Stimulated activated CD4-positive, alpha-beta T cell treated with anti-CD3 and anti-CD28 coated beads, Interleukin-12 subunit alpha, Interleukin-12 subunit beta, amount 100 ng/mL, for 48 hours (primary cell): ENCODE measurements at regions not wholly inside any gene's neighbourhood (a gene's known extent, or its start where the extent isn't known, plus 50 kb on each side); places are given as distances from the start of the nearest gene placed in this dataset.
"Not testable (repeated sequence)": the region's sequence is repeated elsewhere in the genome, so short reads cannot be mapped to it uniquely, and the experiment has no call there.

Experiments
- DNase-seq, 3 donors: peaks; one replicate each; pipeline ENCODE4 v3.0.0-alpha.2; 2020; ENCODE audit warnings: low read depth in 2 of 3, low spot score in 1 of 3

DNA sequence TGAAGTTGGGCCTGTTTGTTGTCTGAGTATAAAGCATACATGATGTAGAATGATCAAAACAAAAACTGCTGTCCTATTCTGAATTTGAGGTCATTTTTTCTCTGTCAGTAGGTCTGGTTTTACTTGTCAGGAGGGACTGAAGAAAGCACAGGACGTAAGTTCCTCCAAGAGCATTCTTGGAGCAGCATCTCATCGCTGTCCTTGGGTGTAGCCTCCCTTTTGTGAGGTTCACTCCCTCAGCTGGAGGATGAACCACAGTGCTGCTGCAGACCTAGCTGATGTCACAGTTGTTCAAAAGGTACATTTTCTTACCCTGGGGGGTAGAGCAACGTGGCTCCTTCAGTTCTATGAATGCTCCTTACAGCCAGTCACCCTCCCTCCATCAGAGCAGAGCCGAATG lies 490.0 kb upstream of the TBL1XR1 start:
- DNase-seq = no peak

DNA sequence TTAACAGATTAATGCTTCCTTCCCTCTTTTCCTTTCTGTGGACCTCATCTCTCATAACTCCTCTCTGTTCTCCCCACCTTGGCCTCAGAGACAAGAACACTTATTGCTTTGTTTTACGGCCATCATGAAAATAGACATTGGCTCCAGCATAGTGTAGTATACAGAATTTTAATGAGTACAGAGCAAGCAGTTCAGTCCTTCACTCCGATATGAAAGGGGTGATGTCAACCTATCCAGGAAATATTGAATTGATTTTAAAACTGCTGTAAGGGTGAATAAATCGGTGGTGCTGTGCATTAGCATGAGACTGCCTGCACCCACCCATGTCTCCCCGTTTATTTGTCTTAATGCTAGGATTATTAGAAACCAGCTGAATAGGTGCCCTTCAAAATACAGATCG lies 490.9 kb upstream of the TBL1XR1 start:
- DNase-seq = no peak

DNA sequence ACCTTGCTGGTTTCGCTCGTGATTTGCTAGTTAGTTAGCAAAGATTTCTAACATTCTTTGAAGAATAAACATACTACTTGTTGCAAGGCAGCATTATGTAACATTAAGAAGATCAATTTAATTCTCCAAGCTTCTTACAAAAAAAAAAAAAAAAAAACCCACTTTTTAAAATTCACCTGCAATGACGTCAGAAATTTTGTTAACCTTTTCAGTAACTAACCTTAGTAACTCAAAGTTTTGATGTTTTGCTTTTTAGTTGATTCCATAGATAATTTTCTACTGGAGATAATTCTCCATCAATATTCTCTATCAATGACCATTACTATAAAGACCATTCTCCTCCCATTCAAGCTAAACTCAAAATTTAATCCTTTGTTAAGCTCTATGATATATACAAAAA lies 491.8 kb upstream of the TBL1XR1 start:
- DNase-seq = no peak

DNA sequence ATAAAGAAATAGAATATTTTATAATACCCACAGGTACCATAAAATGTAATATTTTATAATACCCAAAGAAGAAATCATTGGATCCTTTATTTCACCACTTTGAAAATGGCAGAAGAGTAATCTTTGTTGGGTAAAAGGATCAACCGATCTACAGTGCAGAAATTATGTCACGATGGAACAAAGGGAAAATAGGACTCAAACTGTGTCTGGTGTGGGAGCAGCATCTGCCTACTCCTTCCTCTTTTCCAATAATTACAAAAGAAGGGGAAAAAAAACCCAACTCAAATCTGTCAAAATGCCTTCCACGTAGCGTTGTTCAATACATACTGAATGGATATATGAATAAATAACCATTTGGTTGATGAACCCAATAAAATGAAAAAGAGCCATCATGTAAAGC lies 492.6 kb upstream of the TBL1XR1 start:
- DNase-seq = no peak

DNA sequence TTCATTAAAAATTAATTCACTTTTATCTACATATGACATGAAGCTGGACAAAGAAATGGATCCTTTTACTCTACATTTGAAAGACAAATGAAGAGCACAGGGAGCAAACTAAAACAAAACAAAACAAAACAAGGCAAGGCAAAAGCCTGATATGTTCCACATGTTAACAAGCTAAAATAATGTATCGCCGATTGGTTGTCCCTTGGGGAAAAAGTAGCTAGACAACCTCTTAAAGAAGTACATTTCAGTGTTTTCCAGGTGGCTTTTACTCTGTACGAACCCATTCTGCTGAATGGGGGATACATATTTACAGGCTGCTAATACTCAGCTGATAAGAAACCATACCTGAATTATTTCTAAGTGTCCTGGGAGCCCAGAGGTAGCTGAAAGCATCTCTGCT lies 493.0 kb upstream of the TBL1XR1 start:
- DNase-seq = no peak

DNA sequence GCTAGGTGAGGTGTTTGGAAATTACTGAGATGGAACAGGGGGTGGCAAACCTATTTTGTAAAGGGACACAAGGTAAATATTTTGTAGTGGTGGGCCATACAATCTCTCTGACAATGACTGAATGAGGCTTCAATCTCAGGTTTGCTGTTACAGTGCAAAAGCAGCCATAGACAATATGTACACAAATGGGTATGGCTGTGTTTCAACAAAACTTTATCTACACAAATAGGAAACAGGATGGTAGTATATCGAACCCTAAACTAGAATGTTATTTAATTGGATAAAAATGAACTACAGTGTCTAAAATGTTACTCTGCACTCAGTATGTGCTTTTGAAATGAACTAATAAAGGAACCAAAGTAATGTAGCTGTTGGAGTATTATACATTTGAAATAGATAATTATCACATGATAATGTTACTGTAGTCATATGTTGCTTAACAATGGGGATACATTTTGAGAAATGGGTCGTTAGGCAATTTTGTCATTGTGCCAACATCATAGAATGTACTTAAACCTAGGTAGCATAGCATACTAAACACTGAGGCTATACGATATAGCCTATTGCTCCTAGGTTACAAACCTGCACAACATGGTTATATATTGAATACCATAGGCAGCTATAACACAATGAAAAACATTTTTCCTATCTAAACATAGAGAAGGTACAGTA lies 495.2 kb upstream of the TBL1XR1 start:
- no peak for DNase-seq

DNA sequence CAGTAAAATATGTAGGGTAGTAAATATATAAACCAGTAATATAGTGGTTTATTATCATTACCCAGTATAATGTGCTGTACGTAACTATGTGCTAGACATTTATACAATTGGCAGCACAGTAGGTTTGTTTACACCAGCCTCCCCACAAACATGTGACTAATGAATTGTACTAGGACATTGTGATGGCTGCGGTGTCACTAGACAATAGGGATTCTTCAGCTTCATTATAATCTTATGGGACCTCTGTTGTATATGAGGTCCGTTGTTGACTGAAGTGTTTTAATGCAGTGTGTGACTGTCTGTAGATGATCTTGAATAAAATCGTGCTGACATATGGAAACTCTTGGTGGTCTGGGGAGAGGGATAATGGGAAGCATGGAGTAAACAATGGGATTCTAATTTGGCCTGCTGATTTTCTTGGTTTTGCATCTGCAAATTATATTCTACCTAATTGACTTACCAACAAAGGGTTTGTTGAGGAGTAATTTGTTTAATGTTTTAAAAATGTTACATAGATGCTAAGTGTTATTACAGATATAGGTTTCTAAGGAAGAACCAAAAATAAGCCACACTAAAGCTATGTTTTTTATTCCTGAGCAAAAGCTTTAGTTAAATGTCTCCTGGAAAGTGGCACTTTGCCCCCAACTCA lies 496.5 kb upstream of the TBL1XR1 start:
- no peak for DNase-seq

DNA sequence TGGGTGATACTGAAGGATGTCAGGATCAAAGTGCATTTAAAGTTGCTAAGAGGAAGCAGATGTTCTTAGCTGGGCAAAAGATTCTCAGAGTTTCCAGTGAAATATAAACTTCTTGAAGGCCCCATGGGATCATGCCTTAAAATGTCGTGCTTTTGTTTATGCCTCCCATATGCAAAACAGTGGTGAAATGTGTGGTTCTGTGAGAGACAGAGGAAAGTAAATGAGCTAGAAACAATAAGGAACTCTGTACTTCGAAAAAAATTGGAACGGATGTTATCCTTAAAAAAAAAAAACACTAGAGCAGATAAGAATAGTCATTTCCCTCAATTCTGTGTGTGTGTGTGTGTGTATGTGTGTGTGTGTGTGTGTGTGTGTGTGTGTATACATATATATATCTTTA lies 497.0 kb upstream of the TBL1XR1 start:
- no peak for DNase-seq

DNA sequence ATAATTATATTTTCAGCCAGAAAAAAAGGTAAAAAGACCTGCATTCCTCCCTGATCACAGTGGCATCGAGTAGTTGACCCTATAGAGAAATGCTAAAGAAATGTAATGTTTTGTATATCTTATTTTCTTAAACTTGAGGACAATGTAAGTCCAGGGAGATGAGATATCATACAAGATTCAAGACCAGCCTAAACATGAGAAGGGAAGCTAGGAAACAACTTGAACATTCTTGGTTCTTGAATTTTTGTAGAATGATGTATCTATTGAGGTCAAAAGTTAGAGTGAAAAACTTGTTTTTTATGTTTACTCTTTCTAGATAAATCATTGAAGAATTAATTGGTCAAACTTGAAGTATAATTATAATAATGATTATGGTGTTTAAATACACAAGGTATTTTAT lies 497.7 kb upstream of the TBL1XR1 start:
- no peak for DNase-seq

DNA sequence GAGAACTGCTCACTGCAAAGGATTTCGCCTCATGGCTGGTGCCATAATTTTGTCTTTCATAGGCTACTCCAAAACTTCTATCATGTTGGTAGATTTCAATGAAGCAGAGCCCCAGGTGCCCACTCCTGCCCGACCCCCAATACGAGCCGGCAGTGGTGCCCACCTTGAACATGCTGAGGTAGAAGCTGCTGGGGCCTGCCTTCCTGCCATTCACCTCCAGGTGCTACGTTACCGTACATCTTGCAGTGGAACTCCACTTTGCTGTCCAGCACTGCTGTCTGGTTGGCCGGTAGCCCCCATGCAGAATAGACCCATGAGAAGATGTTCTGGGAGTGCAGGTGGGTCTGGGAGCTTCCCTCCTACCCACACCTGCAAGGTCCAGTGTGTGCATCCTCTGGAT lies 502.8 kb upstream of the TBL1XR1 start:
- DNase-seq = no peak

DNA sequence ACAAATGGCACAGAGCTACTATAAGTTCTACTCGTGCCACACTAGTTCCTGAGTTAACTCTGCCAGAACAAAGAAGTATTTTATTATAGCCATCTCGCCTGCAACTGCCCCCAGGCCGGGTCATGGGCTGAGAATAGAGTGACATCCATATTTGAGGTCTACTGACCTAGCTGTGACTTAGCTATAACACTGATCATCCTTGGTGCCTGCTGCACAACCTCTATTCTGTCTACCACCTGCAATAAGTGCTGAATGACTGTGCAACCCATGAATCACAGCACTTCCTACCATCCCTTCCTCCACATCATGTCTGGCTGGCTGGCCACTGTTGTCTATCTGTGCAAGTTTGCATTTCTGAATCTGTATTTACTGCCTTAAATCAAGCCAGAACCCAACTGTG lies 506.5 kb upstream of the TBL1XR1 start:
- DNase-seq = no peak

DNA sequence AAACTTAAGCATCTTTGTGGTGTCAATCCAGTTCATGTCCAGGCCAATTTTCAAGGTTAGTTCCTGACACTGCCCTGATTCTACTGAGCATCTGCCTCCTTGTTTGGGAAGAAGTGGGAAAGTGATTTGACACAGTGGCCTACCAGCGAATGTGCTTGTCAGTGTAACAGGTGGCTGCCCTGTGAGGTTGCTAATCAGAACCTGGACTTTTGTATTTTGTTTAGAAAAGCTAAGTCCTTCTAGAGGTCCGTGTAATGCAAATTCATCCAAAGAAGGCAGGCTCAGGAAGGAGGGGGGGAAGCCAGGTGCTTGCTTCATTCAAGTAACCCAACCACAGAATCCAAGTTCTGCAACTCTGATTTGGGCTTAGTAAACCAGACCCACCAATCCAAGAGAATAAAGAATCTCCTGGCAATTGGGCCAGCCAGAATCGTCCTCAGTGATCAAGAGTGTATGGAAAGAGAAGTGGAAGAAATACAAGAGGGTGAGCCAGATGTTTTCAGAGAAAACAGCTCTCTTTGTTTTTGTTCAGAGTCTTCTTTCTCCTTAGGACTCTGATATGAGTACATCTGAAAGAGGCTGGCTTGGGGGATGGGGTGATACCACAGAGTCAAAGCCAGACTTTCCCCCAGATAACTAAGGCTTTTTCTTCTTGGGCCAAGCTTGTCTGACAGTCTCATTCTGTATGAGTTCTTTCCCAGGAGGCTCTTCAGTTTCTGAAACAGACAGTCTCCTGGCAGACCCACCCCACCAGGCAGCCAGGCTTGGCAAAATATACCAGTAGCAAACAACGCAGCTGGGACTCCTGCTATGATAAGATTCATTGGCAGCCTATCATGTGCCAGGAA lies 508.9 kb upstream of the TBL1XR1 start:
- no peak for DNase-seq

DNA sequence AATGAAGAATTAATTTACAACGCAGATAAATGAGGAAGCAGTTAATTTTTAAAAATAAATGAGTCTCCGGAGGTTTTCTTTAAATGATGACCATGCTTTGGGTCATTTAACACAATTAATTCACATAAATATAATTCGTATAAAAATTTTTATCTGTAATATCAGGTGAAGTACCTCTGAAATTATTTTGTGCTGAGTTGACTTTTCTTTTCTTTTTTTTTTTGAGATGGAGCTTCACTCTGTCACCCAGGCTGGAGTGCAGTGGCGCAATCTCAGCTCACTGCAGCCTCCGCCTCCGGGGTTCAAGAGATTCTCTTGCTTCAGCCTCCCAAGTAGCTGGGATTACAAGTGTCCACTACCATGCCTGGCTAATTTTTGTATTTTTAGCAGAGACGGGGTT lies 512.2 kb upstream of the TBL1XR1 start:
- not testable (repeated sequence) for DNase-seq

DNA sequence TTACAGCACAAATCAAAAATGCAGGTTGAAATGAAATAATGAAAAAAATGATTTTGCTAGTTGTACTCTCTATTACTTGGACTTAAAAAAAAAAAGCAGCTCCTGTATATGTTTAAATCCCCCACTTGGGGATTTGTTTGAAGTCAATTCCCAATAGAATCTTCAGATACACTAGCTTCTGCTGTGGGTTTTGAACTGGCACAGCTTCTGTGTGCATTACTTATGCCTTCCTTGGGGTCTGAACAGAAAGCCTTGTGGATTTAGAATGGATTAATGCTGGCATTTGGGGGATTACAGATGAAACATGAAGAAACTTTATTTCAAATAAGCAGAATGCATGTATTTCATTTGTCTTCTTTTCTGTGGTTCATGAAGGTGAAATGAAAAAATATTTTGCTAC lies 513.2 kb upstream of the TBL1XR1 start:
- no peak for DNase-seq

DNA sequence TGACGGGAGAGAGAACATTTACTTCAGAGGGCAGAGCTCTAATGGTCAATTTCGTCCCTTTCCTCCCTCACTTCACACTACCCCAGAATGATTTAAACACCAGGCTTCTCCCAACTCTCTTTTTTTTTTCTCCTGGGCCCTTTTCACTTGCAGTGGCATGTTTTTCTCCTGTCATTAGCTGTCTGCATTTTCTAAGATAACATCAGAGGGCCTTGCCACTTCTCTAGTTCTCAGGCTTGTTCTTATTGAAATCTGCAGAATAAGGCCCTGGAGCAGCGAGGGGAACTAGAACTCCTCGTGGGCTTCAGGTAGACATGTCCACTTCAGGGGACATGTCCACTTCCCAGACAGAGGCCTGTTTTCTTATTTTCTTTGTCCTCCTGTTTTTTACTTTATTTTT lies 514.4 kb upstream of the TBL1XR1 start:
- no peak for DNase-seq

DNA sequence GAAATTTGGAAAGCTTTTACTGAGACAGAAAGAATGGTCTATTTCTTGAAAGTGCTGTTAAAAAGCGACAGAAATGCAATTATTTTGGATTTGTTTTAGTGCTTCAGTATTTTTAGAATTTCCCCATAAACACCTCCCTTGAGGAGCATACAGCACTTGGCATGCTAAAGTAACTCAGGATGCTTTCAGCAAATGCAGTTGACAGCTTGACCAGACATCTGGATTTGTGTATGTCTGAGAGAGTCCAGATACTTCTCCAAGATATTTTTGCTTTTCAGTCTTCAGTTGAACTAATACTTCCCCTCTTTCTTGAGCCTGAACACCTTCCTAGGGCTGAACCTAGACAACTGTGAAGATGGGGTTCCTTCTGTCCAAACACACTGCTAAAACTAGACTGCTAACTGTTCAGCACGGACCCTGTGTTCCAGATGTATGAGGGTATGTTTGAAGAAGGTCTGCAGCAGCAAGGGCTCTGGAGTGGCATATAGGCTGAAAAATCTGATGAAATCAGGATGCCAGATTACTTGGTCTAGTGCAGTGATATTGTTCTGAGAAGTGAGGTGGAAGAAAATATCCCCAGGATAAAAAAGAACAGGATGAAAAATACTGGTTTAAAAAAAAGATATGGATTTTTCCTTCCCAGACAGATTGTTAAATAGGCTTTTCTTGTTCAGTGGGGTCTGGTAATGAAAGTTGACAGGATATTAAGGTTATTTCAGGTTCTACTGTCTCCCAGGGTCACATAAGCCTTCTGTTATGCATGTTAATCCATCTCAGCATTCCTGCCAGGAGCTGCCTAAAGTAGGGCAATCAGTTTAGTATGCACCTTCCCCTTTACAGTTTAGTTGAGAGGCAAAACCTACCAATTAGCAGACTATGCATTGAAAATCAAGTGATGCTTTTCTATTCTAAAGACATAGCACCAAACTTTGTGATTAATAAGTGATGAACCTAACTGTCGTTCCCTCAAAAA lies 516.9 kb upstream of the TBL1XR1 start:
- DNase-seq = no peak

DNA sequence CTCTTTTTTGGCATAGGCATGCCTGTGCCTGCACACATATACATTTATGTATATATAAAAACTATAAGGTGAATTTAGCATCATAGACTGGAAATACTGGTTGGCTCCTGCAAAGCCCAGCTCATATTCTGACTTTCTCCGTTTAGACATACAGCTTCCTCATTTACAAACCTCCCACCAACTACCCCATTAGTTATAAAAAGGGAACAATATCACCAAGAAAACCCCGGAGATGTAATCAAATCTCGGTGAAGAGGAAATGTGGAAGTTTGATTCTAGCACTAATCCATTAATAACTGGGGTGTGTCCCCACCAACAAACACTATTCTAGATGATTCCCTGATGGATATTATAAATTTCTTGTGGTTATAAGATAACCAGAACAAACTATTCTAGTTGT lies 517.7 kb upstream of the TBL1XR1 start:
- DNase-seq = no peak

DNA sequence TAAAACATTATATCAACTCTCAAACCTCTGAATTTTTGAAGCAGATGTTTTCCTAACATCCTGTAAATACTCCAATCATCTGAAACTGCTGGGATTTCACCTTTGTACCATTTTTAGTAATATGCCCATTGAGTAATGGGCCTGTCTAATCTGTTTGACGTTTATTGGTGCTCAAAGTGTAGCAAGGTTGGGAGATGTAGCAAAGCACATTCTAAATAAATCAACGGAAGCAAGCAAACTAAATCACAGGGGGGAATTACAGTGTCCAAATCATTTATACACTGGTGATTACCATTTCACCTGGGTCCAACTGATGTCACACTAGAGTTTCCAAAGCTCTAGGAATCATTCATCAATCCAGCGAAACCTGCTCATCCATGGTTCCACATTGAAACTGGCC lies 518.7 kb upstream of the TBL1XR1 start:
- no peak for DNase-seq

DNA sequence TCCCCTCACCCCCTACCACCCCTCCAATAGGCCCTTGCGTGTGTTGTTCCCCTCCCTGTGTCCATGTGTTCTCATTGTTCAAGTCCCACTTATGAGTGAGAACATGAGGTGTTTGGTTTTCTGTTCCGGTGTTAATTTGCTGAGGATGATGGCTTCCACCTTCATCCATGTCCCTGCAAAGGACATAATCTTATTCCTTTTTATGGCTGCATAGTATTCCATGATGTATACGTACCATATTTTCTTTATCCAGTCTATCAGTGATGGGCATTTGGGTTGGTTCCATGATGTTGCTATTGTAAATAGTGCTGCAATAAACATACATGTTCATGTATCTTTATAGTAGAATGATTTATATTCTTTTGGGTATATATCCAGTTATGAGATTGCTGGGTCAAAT lies 523.6 kb upstream of the TBL1XR1 start:
- DNase-seq = not testable (repeated sequence)

DNA sequence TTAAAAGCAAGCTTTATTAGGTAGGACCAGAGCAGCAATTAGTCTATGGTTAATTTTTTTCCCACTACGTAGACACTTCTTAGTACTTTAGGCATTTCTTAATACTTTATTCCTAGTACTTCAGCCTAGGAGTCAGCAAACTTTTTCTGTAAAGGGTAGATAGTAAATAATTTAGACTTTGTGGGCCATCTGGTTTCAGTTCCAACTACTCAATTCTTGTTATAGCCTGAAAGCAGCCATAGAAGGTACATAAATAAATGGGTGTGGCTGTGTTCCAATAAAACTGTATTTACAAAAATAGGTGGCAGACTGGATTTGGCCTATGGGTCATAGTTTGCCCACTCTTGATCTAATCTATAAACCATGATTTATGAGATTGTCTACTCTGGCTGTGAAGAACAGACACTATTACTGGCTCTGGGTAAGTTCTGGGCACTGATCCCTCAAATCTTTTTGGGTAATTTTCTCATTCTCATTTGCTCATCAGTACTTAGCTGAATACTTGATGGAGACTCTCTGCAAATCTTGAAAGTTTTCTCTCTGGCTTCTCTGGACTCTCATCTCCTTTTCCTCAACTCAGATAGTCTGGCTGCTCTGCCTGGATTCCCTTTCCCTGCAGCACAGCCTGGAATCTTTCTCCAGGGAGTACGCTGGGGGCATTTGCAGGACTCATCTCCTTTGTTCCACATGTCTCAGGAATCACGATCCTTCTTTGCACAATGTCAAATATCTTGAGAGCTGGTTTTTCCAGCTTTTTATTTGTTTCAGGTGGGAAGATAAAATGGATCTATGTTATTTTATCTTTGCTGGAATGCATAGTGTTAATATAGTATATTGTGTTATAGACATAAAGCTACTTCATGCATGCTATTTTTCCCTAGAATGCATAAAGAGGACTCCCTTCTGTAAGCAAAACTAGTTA lies 524.8 kb upstream of the TBL1XR1 start:
- no peak for DNase-seq
